IMR-90 (cell line): ENCODE measurements at regions not wholly inside any gene's neighbourhood (a gene's known extent, or its start where the extent isn't known, plus 50 kb on each side); places are given as distances from the start of the nearest gene placed in this dataset.

Experiments used
- BHLHE40 ChIP-seq: fragments of 150-350 bp; IDR thresholded peaks from 2 replicates; pipeline ENCODE4 v1.6.1; 2016; ENCODE audit warnings: mild to moderate bottlenecking, low read depth, low read length
- CEBPB ChIP-seq: IDR thresholded peaks from 2 replicates; pipeline ENCODE4 v1.6.1; 2012; ENCODE audit warnings: low read depth, low read length, improper control_type of control experiment
- CHD1 ChIP-seq: IDR thresholded peaks from 2 replicates; pipeline ENCODE4 v1.6.1; 2012; ENCODE audit warnings: low read depth, low read length, improper control_type of control experiment
- FOS ChIP-seq: fragments of 150-350 bp; IDR thresholded peaks from 2 replicates; pipeline ENCODE4 v1.6.1; 2016; ENCODE audit warnings: low read depth, low read length
- MAFK ChIP-seq: IDR thresholded peaks from 2 replicates; pipeline ENCODE4 v1.6.1; 2012; ENCODE audit warnings: low read depth, low read length, improper control_type of control experiment
- MAZ ChIP-seq: IDR thresholded peaks from 2 replicates; pipeline ENCODE4 v1.6.1; 2012; ENCODE audit warnings: low read depth, mild to moderate bottlenecking, low read length, improper control_type of control experiment, moderate library complexity, borderline replicate concordance
- MXI1 ChIP-seq: IDR thresholded peaks from 2 replicates; pipeline ENCODE4 v1.6.1; 2012; ENCODE audit warnings: low read depth, mild to moderate bottlenecking, low read length, moderate library complexity, borderline replicate concordance
- NFE2L2 ChIP-seq: fragments of 150-350 bp; IDR thresholded peaks from 2 replicates; pipeline ENCODE4 v1.6.1; 2016; ENCODE audit warnings: low read depth, mild to moderate bottlenecking, low read length
- POLR2A ChIP-seq: IDR thresholded peaks from 2 replicates; pipeline ENCODE4 v1.6.1; 2012; ENCODE audit warnings: mild to moderate bottlenecking, low read depth, low read length
- RAD21 ChIP-seq: IDR thresholded peaks from 2 replicates; pipeline ENCODE4 v1.6.1; 2012; ENCODE audit warnings: low read length, improper control_type of control experiment
- RCOR1 ChIP-seq: IDR thresholded peaks from 2 replicates; pipeline ENCODE4 v1.6.1; 2012; ENCODE audit warnings: mild to moderate bottlenecking, low read length, improper control_type of control experiment; ENCODE audit not compliant: insufficient replicate concordance
- RFX5 ChIP-seq: IDR thresholded peaks from 2 replicates; pipeline ENCODE4 v1.8.0; 2012; ENCODE audit warnings: low read depth, mild to moderate bottlenecking, low read length, moderate library complexity
- TF ChIP-seq, protein P1 (sequence below): conservative IDR thresholded peaks from 2 replicates; pipeline ENCODE4 v1.5.1; 2012; ENCODE audit warnings: mild to moderate bottlenecking, low read depth, low read length, improper control_type of control experiment
- TF ChIP-seq, protein P2 (sequence below): fragments of 150-350 bp; IDR thresholded peaks from 2 replicates; pipeline ENCODE4 v1.6.1; 2017; ENCODE audit warnings: mild to moderate bottlenecking, antibody characterized with exemption, low read length, low read depth

DNA sequence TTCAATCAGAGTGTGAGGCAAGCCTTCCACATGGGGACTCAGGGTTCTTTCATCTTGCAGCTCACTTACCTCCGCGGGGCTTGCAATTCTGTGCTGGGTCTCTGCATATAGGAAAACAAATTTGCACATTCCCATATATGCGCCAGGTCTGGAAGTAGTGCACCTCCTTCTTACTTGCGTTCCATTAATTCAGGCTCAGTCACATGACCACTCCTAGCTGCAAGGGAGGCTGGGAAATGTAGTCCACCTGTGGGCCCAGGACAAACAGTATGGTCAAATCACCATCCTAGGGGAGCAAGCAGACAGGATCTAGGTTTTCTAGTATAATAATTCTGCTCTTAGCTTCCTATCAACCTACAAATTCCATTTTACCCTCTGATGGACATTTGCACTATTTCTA is 160.4 kb downstream of the AACS start:
- TF ChIP-seq POLR2A (no peak), RCOR1 (no peak), MAZ (no peak), FOS (no peak), RAD21 (no peak), MXI1 (no peak), BHLHE40 (no peak), NFE2L2 (no peak), CEBPB (no peak), MAFK (no peak), CHD1 (no peak), RFX5 (no peak)
- TF ChIP-seq, protein P1, sequence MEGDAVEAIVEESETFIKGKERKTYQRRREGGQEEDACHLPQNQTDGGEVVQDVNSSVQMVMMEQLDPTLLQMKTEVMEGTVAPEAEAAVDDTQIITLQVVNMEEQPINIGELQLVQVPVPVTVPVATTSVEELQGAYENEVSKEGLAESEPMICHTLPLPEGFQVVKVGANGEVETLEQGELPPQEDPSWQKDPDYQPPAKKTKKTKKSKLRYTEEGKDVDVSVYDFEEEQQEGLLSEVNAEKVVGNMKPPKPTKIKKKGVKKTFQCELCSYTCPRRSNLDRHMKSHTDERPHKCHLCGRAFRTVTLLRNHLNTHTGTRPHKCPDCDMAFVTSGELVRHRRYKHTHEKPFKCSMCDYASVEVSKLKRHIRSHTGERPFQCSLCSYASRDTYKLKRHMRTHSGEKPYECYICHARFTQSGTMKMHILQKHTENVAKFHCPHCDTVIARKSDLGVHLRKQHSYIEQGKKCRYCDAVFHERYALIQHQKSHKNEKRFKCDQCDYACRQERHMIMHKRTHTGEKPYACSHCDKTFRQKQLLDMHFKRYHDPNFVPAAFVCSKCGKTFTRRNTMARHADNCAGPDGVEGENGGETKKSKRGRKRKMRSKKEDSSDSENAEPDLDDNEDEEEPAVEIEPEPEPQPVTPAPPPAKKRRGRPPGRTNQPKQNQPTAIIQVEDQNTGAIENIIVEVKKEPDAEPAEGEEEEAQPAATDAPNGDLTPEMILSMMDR = no peak
- TF ChIP-seq, protein P2, sequence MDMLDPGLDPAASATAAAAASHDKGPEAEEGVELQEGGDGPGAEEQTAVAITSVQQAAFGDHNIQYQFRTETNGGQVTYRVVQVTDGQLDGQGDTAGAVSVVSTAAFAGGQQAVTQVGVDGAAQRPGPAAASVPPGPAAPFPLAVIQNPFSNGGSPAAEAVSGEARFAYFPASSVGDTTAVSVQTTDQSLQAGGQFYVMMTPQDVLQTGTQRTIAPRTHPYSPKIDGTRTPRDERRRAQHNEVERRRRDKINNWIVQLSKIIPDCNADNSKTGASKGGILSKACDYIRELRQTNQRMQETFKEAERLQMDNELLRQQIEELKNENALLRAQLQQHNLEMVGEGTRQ = 0 out of 2 replicates have a peak, but pooled peaks have one; percentile 11
